Hepatocyte (in vitro differentiated cells): ENCODE measurements at regions not wholly inside any gene's neighbourhood (a gene's known extent, or its start where the extent isn't known, plus 50 kb on each side); places are given as distances from the start of the nearest gene placed in this dataset.

Experiments used
- DNase-seq: peaks from one replicate; pipeline ENCODE4 v3.0.0-alpha.2; 2016; ENCODE audit warnings: low spot score
- H2AFZ ChIP-seq: fragments of 200-600 bp; sonication (generic); 2 replicates; pipeline ENCODE4 v1.6.0; 2016; ENCODE audit warnings: antibody characterized with exemption, mild to moderate bottlenecking
- H3K27ac ChIP-seq: fragments of 200-600 bp; sonication (generic); 2 replicates; pipeline ENCODE4 v1.5.1; 2016; ENCODE audit warnings: mild to moderate bottlenecking
- H3K27me3 ChIP-seq: fragments of 200-600 bp; sonication (generic); 2 replicates; pipeline ENCODE4 v1.6.1; 2016
- H3K36me3 ChIP-seq: fragments of 200-600 bp; sonication (generic); replicated peaks from 2 replicates; pipeline ENCODE4 v1.5.1; 2016; ENCODE audit warnings: low read depth; ENCODE audit not compliant: insufficient read depth
- H3K4me1 ChIP-seq: fragments of 200-600 bp; sonication (generic); 2 replicates; pipeline ENCODE4 v1.5.1; 2016; ENCODE audit warnings: mild to moderate bottlenecking, moderate library complexity; ENCODE audit not compliant: insufficient read depth
- H3K4me2 ChIP-seq: fragments of 200-600 bp; sonication (generic); 2 replicates; pipeline ENCODE4 v1.6.0; 2016
- H3K4me3 ChIP-seq: fragments of 200-600 bp; sonication (generic); 2 replicates; pipeline ENCODE4 v1.5.1; 2016; ENCODE audit warnings: mild to moderate bottlenecking
- H3K79me2 ChIP-seq: fragments of 200-600 bp; sonication (generic); 2 replicates; pipeline ENCODE4 v1.6.0; 2017; ENCODE audit warnings: mild to moderate bottlenecking
- H3K9me2 ChIP-seq: fragments of 200-600 bp; sonication (generic); replicated peaks from 2 replicates; pipeline ENCODE4 v1.6.0; 2017; ENCODE audit warnings: mild to moderate bottlenecking; ENCODE audit not compliant: insufficient read depth
- H3K9me3 ChIP-seq: fragments of 200-600 bp; sonication (generic); 2 replicates; pipeline ENCODE4 v1.5.1; 2016; ENCODE audit warnings: low read depth, mild to moderate bottlenecking
- H4K20me1 ChIP-seq: fragments of 200-600 bp; sonication (generic); 2 replicates; pipeline ENCODE4 v1.6.0; 2016; ENCODE audit warnings: mild to moderate bottlenecking; ENCODE audit not compliant: insufficient read depth, poor library complexity, severe bottlenecking
- CTCF ChIP-seq: fragments of 200-600 bp; sonication (generic); IDR thresholded peaks from 2 replicates; pipeline ENCODE4 v1.5.1; 2016; ENCODE audit warnings: antibody characterized with exemption, mild to moderate bottlenecking; ENCODE audit not compliant: poor library complexity
- EZH2 ChIP-seq: fragments of 200-600 bp; sonication (generic); IDR thresholded peaks from 2 replicates; pipeline ENCODE4 v1.6.1; 2016; ENCODE audit warnings: antibody characterized with exemption, mild to moderate bottlenecking, borderline replicate concordance
- EZH2phosphoT487 ChIP-seq: fragments of 200-600 bp; sonication (generic); IDR thresholded peaks from one replicate; pipeline ENCODE4 v1.6.1; 2018; ENCODE audit warnings: antibody characterized with exemption, mild to moderate bottlenecking, low read depth, moderate library complexity; ENCODE audit not compliant: unreplicated experiment, severe bottlenecking
- WGBS: methylation state at CpG from one replicate; pipeline ENCODE4 v1.1.6; 2016; ENCODE audit warnings: low lambda C conversion rate; ENCODE audit errors: missing lambda C conversion rate; 5-methylcytosine and 5-hydroxymethylcytosine counted together

GRCh38 chr2:134120733-134121630 is 132.9 kb upstream of the MGAT5 start:
- peak overlapping the region; percentile 92 for H3K4me2 ChIP-seq
- H3K36me3 ChIP-seq: no peaks in the 10 kb centered on the region
- TF ChIP-seq EZH2phosphoT487 (no peak), CTCF (no peak), EZH2 (no peak)
- H3K4me3 ChIP-seq: peak overlapping the region; percentile 89
- peaks cover 36% of the 10 kb centered on the region for H3K4me1 ChIP-seq
- H3K9me2 ChIP-seq: no peaks in the 10 kb centered on the region
- peak; percentile 80 for DNase-seq
- peaks cover 34% of the 10 kb centered on the region for H3K79me2 ChIP-seq
- H2AFZ ChIP-seq: peak overlapping the region; percentile 78
- H3K27me3 ChIP-seq: no peaks in the 10 kb centered on the region
- 2% methylated on average over 66 of the region's 84 CpGs for WGBS
- no peaks in the 10 kb centered on the region for H3K9me3 ChIP-seq
- H4K20me1 ChIP-seq: no peaks in the 10 kb centered on the region
- peak overlapping the region; percentile 77 for H3K27ac ChIP-seq

- no peaks in the 10 kb centered on the region for H3K36me3 ChIP-seq
- WGBS: 64% methylated on average over 3 of the region's 3 CpGs
- DNase-seq: no peak
- H3K79me2 ChIP-seq: peaks cover 51% of the 10 kb centered on the region
- no peak for TF ChIP-seq CTCF
- TF ChIP-seq EZH2phosphoT487: no peak
- no peak for TF ChIP-seq EZH2
- no peak overlapping the region for H3K27ac ChIP-seq
- no peaks in the 10 kb centered on the region for H4K20me1 ChIP-seq
- H3K9me2 ChIP-seq: no peaks in the 10 kb centered on the region
- no peak overlapping the region for H3K4me2 ChIP-seq
- peaks cover 40% of the 10 kb centered on the region for H3K4me1 ChIP-seq
- no peak overlapping the region for H3K4me3 ChIP-seq
- no peak overlapping the region for H2AFZ ChIP-seq
- H3K27me3 ChIP-seq: no peaks in the 10 kb centered on the region
- H3K9me3 ChIP-seq: no peaks in the 10 kb centered on the region
Observed at GRCh38 chr2:134122610-134123009, 131.3 kb upstream of the MGAT5 start.

- Histone ChIP-seq H3K27ac (peak overlapping the region; percentile 56), H3K4me1 (peaks cover 42% of the 10 kb centered on the region), H3K9me3 (no peaks in the 10 kb centered on the region), H3K4me3 (no peak overlapping the region), H3K9me2 (no peaks in the 10 kb centered on the region), H3K79me2 (peaks cover 52% of the 10 kb centered on the region), H3K36me3 (no peaks in the 10 kb centered on the region), H4K20me1 (no peaks in the 10 kb centered on the region), H2AFZ (no peak overlapping the region), H3K4me2 (peak overlapping the region; percentile 48), H3K27me3 (no peaks in the 10 kb centered on the region)
- no peak for DNase-seq
- TF ChIP-seq EZH2 (no peak), CTCF (no peak), EZH2phosphoT487 (no peak)
- 92% methylated on average over 2 of the region's 2 CpGs for WGBS
Observed at GRCh38 chr2:134123332-134123731, 130.5 kb upstream of the MGAT5 start.
